ENCODE measurements at regions not wholly inside any gene's neighbourhood (a gene's known extent, or its start where the extent isn't known, plus 50 kb on each side); places are given as distances from the start of the nearest gene placed in this dataset.

- Histone ChIP-seq H4K91ac (replicated peaks; ENCODE audit: insufficient read length, low read length) (no peak overlapping the region), H4K5ac (ENCODE audit: insufficient read length, low read depth, low read length) (no peak overlapping the region), H2AK5ac (ENCODE audit: low read depth, low read length) (no peak overlapping the region), H3K79me1 (ENCODE audit: low read depth, low read length) (no peaks in the 10 kb centered on the region), H3K27me3 (replicated peaks in 1 of 4; ENCODE audit: control insufficient read depth in 3 of 4, extremely low read depth in 1 of 4, insufficient read depth in 3 of 4, low read length in 3 of 4) (no peaks in the 10 kb centered on the region), H3K4me2 (ENCODE audit: insufficient read depth in 1 of 2, low read depth in 2 of 2, low read length in 2 of 2) (no peak overlapping the region), H3K4ac (replicated peaks; ENCODE audit: insufficient read length, low read depth, low read length) (no peak overlapping the region), H2BK5ac (ENCODE audit: low read depth, low read length) (no peak overlapping the region), H3K23ac (ENCODE audit: insufficient read length) (no peak overlapping the region), H3K9me3 (ENCODE audit: insufficient read depth in 2 of 2, low read depth in 1 of 2, low read length in 1 of 2) (0 out of 4 replicates have a peak, but pooled peaks cover 0 to 3% of the 10 kb centered on the region in 2 experiments), H3K4me1 (replicated peaks in 1 of 4; ENCODE audit: control insufficient read depth in 3 of 4, insufficient read depth in 4 of 4, low read length in 3 of 4) (no peaks in the 10 kb centered on the region), H2BK15ac (ENCODE audit: low read length) (no peak overlapping the region), H4K20me1 (replicated peaks in 1 of 2; ENCODE audit: control insufficient read depth in 1 of 2, insufficient read depth in 2 of 2, low read length in 2 of 2) (no peaks in the 10 kb centered on the region), H2BK20ac (ENCODE audit: low read length) (no peak overlapping the region), H3K18ac (ENCODE audit: extremely low read depth, low read length) (no peak overlapping the region), H2AFZ (ENCODE audit: low read length) (no peak overlapping the region), H3K27ac (ENCODE audit: low read depth, low read length) (no peak overlapping the region), H3K4me3 (ENCODE audit: extremely low read depth in 1 of 4, insufficient read depth in 2 of 4, low read depth in 3 of 4, low read length in 4 of 4) (no peak overlapping the region), H3K14ac (ENCODE audit: insufficient read length) (no peak overlapping the region), H3K9ac (replicated peaks in 1 of 4; ENCODE audit: extremely low read depth in 1 of 4, low read depth in 3 of 4, low read length in 3 of 4) (no peak overlapping the region), H3K56ac (replicated peaks; ENCODE audit: insufficient read length, low read depth, low read length) (no peak overlapping the region), H3K79me2 (ENCODE audit: control insufficient read depth in 1 of 2, insufficient read depth in 2 of 2, low read length in 2 of 2) (no peaks in the 10 kb centered on the region), H3K23me2 (ENCODE audit: low read depth, low read length) (no peaks in the 10 kb centered on the region), H4K8ac (ENCODE audit: extremely low read depth, insufficient read depth, low read length) (no peak overlapping the region), H2BK120ac (replicated peaks; ENCODE audit: low read depth, low read length) (no peak overlapping the region), H2BK12ac (ENCODE audit: low read depth, low read length) (no peak overlapping the region), H3K36me3 (ENCODE audit: control insufficient read depth in 2 of 4, insufficient read depth in 4 of 4, low read length in 3 of 4) (no peaks in the 10 kb centered on the region)
- WGBS, 2 experiments (ENCODE audit: extremely low coverage in 1 of 2, insufficient coverage in 1 of 2, insufficient read length in 1 of 2, insufficient replicate concordance in 2 of 2, low coverage in 1 of 2, low lambda C conversion rate in 2 of 2, missing lambda C conversion rate in 1 of 2): 90% methylated on average over 2 of the region's 2 CpGs; no CpG with 5 or more reads in 1 of the 2 experiments
- DNase-seq (ENCODE audit: low read depth in 1 of 2, low spot score in 2 of 2) (no peak), FAIRE-seq (no peak)
- ChIA-PET CTCF (ENCODE audit: partially characterized antibody) (interaction anchor here (1.0 kb wide), 1 partner anchor 41 kb away, joined by 3 read pairs; no protein-coding TSS in a partner anchor), POLR2A (ENCODE audit: partially characterized antibody) (no interaction called here)
- TF ChIP-seq CEBPB (IDR thresholded peaks at IDR 0.05; ENCODE audit: low read depth, low read length) (no peak), JUN (IDR thresholded peaks at IDR 0.05; ENCODE audit: low read depth, low read length) (no peak)
These were observed 329.5 kb upstream of the JAG1 start for GRCh38 chr20:11003341-11003740.

All from H1 (cell line).